ENCODE measurements at regions not wholly inside any gene's neighbourhood (a gene's known extent, or its start where the extent isn't known, plus 50 kb on each side); places are given as distances from the start of the nearest gene placed in this dataset.

DNA sequence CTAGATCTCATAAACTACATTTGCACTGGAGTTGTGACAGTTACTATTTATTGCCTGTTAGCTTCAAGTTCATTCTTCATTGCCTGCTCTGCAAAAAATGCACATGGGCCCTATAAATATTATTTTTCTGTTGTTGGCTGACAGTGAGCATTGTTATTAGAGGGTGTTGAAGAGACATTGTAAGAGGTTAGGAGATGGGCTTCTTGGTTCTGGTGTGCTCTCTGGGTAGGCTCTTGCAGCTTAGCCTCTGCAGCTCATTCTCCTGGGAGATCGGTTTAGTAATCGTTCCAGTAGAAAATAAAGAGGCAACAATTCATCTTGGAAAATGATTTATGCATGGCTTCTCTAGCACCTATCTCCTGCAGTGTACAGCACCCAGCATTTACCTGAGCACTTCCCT, 113.8 kb upstream of the SCN7A start:
- intact Hi-C loops (cut with DNase I) = no loop called here
- no peak for ATAC-seq

DNA sequence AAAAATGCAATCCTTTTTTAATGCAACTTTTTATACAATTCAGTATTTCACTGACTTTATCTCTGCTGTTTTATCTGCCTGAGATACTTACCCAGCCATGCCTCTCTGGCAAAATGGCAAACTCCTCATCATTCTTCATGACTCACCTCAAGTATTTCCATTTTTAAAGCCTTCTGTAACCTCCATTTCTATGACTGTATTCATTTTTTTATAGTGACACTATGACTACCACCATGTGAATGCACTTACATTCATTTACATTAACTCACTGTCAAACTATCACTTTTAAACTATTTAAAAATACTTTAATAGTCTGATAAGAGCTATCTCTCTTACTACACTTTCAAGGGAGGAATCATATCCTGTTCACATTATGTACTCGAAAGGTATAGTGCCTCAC, 99.4 kb upstream of the SCN7A start:
- intact Hi-C loops (cut with DNase I) = no loop called here
- Histone ChIP-seq H3K9me3 (peaks cover 0 to 16% (median 0%) of the 10 kb centered on the region in 12 donors), H3K36me3 (no peaks in the 10 kb centered on the region), H3K4me3 (no peak overlapping the region), H3K27ac (no peak overlapping the region), H3K4me1 (peaks cover 0 to 7% (median 0%) of the 10 kb centered on the region in 12 donors), H3K27me3 (no peaks in the 10 kb centered on the region)
- 65 to 83% (median 67%) methylated on average over 1 of the region's 1 CpG for WGBS, 4 donors
- no peak for TF ChIP-seq POLR2A (IDR thresholded peaks at IDR 0.05)
- TF ChIP-seq, protein P1, sequence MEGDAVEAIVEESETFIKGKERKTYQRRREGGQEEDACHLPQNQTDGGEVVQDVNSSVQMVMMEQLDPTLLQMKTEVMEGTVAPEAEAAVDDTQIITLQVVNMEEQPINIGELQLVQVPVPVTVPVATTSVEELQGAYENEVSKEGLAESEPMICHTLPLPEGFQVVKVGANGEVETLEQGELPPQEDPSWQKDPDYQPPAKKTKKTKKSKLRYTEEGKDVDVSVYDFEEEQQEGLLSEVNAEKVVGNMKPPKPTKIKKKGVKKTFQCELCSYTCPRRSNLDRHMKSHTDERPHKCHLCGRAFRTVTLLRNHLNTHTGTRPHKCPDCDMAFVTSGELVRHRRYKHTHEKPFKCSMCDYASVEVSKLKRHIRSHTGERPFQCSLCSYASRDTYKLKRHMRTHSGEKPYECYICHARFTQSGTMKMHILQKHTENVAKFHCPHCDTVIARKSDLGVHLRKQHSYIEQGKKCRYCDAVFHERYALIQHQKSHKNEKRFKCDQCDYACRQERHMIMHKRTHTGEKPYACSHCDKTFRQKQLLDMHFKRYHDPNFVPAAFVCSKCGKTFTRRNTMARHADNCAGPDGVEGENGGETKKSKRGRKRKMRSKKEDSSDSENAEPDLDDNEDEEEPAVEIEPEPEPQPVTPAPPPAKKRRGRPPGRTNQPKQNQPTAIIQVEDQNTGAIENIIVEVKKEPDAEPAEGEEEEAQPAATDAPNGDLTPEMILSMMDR (IDR thresholded peaks at IDR 0.05) = no peak
- ATAC-seq = no peak
- no peak for DNase-seq

More for the DNA sequence above, 113.8 kb upstream of the SCN7A start:
- Histone ChIP-seq H3K27ac (no peak overlapping the region), H3K4me3 (no peak overlapping the region), H3K4me1 (peaks cover 0 to 3% (median 0%) of the 10 kb centered on the region in 12 donors), H3K36me3 (no peaks in the 10 kb centered on the region), H3K27me3 (no peaks in the 10 kb centered on the region), H3K9me3 (peaks cover 0 to 3% (median 0%) of the 10 kb centered on the region in 12 donors)
- DNase-seq = no peak
- no peak for TF ChIP-seq POLR2A (IDR thresholded peaks at IDR 0.05)
- TF ChIP-seq, protein P1 (IDR thresholded peaks at IDR 0.05) = no peak
- WGBS, 4 donors = 89 to 94% (median 93%) methylated on average over 2 of the region's 2 CpGs

DNA sequence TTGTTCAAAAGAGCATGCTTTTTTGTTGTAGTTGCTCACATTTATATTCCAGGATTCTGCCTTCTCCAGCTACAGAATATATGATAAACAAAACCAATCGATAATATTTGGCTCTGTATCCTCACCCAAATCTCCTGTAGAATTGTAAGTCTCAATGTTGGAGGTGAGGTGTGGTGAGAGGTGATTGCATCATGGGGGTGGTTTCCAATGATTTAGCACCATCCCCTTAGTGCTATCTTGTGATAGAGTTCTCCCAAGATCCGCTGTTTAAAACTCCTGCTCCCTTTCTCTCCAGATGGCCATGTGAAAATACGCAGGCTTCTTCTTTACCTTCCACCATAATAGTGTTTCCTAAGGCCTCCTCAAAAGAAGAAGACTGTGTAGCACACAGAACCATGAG, 98.7 kb upstream of the SCN7A start:
- DNase-seq = no peak
- no peak overlapping the region for H3K27ac ChIP-seq
- WGBS, 4 donors = 85 to 93% (median 90%) methylated on average over 3 of the region's 3 CpGs
- no peak overlapping the region for H3K4me3 ChIP-seq
- ATAC-seq = no peak
- TF ChIP-seq, protein P1 (IDR thresholded peaks at IDR 0.05) = no peak
- TF ChIP-seq POLR2A (IDR thresholded peaks at IDR 0.05) = no peak
- no peaks in the 10 kb centered on the region for H3K36me3 ChIP-seq
- intact Hi-C loops (cut with DNase I) = no loop called here
- peaks cover 0 to 12% (median 0%) of the 10 kb centered on the region in 12 donors for H3K9me3 ChIP-seq
- peaks cover 0 to 7% (median 0%) of the 10 kb centered on the region in 12 donors for H3K4me1 ChIP-seq
- no peaks in the 10 kb centered on the region for H3K27me3 ChIP-seq

GRCh38 chr2:166591226-166591625, 97.2 kb upstream of the SCN7A start:
- DNase-seq (no peak), ATAC-seq (no peak)
- Histone ChIP-seq H3K9me3 (no peaks in the 10 kb centered on the region), H3K4me3 (no peak overlapping the region), H3K27ac (no peak overlapping the region), H3K36me3 (no peaks in the 10 kb centered on the region), H3K27me3 (no peaks in the 10 kb centered on the region), H3K4me1 (peaks cover 0 to 7% (median 0%) of the 10 kb centered on the region in 12 donors)
- 0% methylated on average over 1 of the region's 1 CpG for WGBS, 4 donors
- intact Hi-C loops (cut with DNase I) = no loop called here
- TF ChIP-seq, protein P1 (IDR thresholded peaks at IDR 0.05) = no peak
- no peak for TF ChIP-seq POLR2A (IDR thresholded peaks at IDR 0.05)
